ENCODE measurements at regions not wholly inside any gene's neighbourhood (a gene's known extent, or its start where the extent isn't known, plus 50 kb on each side); places are given as distances from the start of the nearest gene placed in this dataset.

GRCh38 chr6:165922309-165922794, 245.3 kb downstream of the TBXT start:
- H3K4me3 Mint-ChIP-seq, result no peak overlapping the region
- POLR2A ChIA-PET, result no interaction called here
- ATAC-seq (no peak), DNase-seq (ENCODE audit: low spot score) (no peak)
- no peak for TF ChIP-seq GTF2I (CRISPR knock-in tag; conservative IDR thresholded peaks at IDR 0.05)
- TF ChIP-seq SOX15 (CRISPR knock-in tag; IDR thresholded peaks at IDR 0.05), result no peak
- TF ChIP-seq, protein P1, sequence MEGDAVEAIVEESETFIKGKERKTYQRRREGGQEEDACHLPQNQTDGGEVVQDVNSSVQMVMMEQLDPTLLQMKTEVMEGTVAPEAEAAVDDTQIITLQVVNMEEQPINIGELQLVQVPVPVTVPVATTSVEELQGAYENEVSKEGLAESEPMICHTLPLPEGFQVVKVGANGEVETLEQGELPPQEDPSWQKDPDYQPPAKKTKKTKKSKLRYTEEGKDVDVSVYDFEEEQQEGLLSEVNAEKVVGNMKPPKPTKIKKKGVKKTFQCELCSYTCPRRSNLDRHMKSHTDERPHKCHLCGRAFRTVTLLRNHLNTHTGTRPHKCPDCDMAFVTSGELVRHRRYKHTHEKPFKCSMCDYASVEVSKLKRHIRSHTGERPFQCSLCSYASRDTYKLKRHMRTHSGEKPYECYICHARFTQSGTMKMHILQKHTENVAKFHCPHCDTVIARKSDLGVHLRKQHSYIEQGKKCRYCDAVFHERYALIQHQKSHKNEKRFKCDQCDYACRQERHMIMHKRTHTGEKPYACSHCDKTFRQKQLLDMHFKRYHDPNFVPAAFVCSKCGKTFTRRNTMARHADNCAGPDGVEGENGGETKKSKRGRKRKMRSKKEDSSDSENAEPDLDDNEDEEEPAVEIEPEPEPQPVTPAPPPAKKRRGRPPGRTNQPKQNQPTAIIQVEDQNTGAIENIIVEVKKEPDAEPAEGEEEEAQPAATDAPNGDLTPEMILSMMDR (IDR thresholded peaks at IDR 0.05), result no peak
- no peak for TF ChIP-seq ZNF138 (CRISPR knock-in tag; conservative IDR thresholded peaks at IDR 0.05)
- no peak for TF ChIP-seq ZNF423 (CRISPR knock-in tag; IDR thresholded peaks at IDR 0.05)
- TF ChIP-seq ETV6 (CRISPR knock-in tag; IDR thresholded peaks at IDR 0.05), result no peak
- TF ChIP-seq, protein P2, sequence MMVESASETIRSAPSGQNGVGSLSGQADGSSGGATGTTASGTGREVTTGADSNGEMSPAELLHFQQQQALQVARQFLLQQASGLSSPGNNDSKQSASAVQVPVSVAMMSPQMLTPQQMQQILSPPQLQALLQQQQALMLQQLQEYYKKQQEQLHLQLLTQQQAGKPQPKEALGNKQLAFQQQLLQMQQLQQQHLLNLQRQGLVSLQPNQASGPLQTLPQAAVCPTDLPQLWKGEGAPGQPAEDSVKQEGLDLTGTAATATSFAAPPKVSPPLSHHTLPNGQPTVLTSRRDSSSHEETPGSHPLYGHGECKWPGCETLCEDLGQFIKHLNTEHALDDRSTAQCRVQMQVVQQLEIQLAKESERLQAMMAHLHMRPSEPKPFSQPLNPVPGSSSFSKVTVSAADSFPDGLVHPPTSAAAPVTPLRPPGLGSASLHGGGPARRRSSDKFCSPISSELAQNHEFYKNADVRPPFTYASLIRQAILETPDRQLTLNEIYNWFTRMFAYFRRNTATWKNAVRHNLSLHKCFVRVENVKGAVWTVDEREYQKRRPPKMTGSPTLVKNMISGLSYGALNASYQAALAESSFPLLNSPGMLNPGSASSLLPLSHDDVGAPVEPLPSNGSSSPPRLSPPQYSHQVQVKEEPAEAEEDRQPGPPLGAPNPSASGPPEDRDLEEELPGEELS (CRISPR knock-in tag; IDR thresholded peaks at IDR 0.05), result no peak
- no peak for TF ChIP-seq ZNF512 (CRISPR knock-in tag; IDR thresholded peaks at IDR 0.05; ENCODE audit: borderline replicate concordance)
- TF ChIP-seq, protein P3, sequence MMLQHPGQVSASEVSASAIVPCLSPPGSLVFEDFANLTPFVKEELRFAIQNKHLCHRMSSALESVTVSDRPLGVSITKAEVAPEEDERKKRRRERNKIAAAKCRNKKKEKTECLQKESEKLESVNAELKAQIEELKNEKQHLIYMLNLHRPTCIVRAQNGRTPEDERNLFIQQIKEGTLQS (CRISPR knock-in tag; conservative IDR thresholded peaks at IDR 0.05), result no peak
- TF ChIP-seq STAT6 (CRISPR knock-in tag; conservative IDR thresholded peaks at IDR 0.05; ENCODE audit: low read depth), result no peak
- no peak for TF ChIP-seq ZNF425 (CRISPR knock-in tag; conservative IDR thresholded peaks at IDR 0.05)
- no peak for TF ChIP-seq ZNF219 (CRISPR knock-in tag; IDR thresholded peaks at IDR 0.05; ENCODE audit: borderline replicate concordance)
- no peak for TF ChIP-seq USF2 (CRISPR knock-in tag; IDR thresholded peaks at IDR 0.05)
- no peak for TF ChIP-seq JAZF1 (CRISPR knock-in tag; IDR thresholded peaks at IDR 0.05)
- no peak for TF ChIP-seq E2F1 (CRISPR knock-in tag; IDR thresholded peaks at IDR 0.05)
- TF ChIP-seq, protein P4, sequence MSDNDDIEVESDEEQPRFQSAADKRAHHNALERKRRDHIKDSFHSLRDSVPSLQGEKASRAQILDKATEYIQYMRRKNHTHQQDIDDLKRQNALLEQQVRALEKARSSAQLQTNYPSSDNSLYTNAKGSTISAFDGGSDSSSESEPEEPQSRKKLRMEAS (CRISPR knock-in tag; IDR thresholded peaks at IDR 0.05), result no peak
- TF ChIP-seq TP53 (CRISPR knock-in tag; IDR thresholded peaks at IDR 0.05), result no peak
- no peak for TF ChIP-seq TEAD4 (CRISPR knock-in tag; IDR thresholded peaks at IDR 0.05)
- no peaks in the 10 kb centered on the region for H3K27me3 Mint-ChIP-seq (ENCODE audit: low read depth)
- CTCF ChIA-PET, result no interaction called here
- no peaks in the 10 kb centered on the region for H3K36me3 Mint-ChIP-seq
- peaks cover 13% of the 10 kb centered on the region for H3K4me1 Mint-ChIP-seq
- peaks cover 12% of the 10 kb centered on the region for H3K9me3 Mint-ChIP-seq
- H3K27ac Mint-ChIP-seq, result no peak overlapping the region
